ENCODE measurements at regions not wholly inside any gene's neighbourhood (a gene's known extent, or its start where the extent isn't known, plus 50 kb on each side); places are given as distances from the start of the nearest gene placed in this dataset.
"Not testable (repeated sequence)": the region's sequence is repeated elsewhere in the genome, so short reads cannot be mapped to it uniquely, and the experiment has no call there.

DNA sequence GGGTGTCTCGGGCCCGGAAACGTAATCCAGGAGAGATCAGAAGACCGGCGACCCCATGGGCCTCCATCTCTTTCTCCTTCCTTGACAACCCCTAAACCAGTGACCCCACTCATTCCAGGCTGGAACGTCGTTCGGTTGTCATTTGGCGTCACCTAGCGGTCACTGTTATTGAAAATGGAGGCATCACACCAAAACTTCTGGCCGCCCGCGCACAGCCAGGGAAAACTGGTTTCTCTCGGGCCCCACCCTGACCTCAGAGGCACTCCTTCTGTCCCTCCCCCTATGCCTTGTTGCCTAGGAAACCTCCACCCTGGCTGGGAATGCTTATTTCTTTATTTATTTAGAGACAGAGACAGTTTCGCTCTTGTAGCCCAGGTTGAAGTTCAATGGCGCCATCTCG lies 2327.3 kb upstream of the TPTE start:
- not testable (repeated sequence) for H3K36me3 ChIP-seq; ATAC-seq (ENCODE audit: insufficient number of reproducible peaks, low FRiP score, low read depth); H3K4me1 ChIP-seq (ENCODE audit: control insufficient read depth in 1 of 2, low read depth in 2 of 2); H3K4me3 ChIP-seq; H3K9me3 ChIP-seq; DNase-seq (ENCODE audit: low spot score); H3K27ac ChIP-seq; H3K27me3 ChIP-seq (replicated peaks; ENCODE audit: insufficient read depth)

GRCh38 chr21:8197377-8198027 lies 2323.9 kb upstream of the TPTE start:
- not testable (repeated sequence) for H3K4me1 ChIP-seq (ENCODE audit: control insufficient read depth in 1 of 2, low read depth in 2 of 2); DNase-seq (ENCODE audit: low spot score); H3K4me3 ChIP-seq; H3K27ac ChIP-seq; H3K36me3 ChIP-seq; H3K9me3 ChIP-seq; H3K27me3 ChIP-seq (replicated peaks; ENCODE audit: insufficient read depth)
- peak; percentile 55 for ATAC-seq (ENCODE audit: insufficient number of reproducible peaks, low FRiP score, low read depth)

DNA sequence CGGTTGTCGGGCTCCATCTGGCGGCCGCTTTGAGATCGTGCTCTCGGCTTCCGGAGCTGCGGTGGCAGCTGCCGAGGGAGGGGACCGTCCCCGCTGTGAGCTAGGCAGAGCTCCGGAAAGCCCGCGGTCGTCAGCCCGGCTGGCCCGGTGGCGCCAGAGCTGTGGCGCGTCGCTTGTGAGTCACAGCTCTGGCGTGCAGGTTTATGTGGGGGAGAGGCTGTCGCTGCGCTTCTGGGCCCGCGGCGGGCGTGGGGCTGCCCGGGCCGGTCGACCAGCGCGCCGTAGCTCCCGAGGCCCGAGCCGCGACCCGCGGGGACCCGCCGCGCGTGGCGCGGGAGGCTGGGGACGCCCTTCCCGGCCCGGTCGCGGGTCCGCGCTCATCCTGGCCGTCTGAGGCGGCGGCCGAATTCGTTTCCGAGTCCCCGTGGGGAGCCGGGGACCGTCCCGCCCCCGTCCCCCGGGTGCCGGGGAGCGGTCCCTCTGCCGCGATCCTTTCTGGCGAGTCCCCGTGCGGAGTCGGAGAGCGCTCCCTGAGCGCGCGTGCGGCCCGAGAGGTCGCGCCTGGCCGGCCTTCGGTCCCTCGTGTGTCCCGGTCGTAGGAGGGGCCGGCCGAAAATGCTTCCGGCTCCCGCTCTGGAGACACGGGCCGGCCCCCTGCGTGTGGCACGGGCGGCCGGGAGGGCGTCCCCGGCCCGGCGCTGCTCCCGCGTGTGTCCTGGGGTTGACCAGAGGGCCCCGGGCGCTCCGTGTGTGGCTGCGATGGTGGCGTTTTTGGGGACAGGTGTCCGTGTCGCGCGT lies 2316.1 kb upstream of the TPTE start:
- H3K27me3 ChIP-seq (replicated peaks; ENCODE audit: insufficient read depth); H3K27ac ChIP-seq; DNase-seq (ENCODE audit: low spot score); H3K9me3 ChIP-seq; H3K4me1 ChIP-seq (ENCODE audit: control insufficient read depth in 1 of 2, low read depth in 2 of 2); H3K4me3 ChIP-seq; ATAC-seq (ENCODE audit: insufficient number of reproducible peaks, low FRiP score, low read depth); H3K36me3 ChIP-seq: not testable (repeated sequence)

- H3K27me3 ChIP-seq (replicated peaks; ENCODE audit: insufficient read depth); H3K9me3 ChIP-seq; H3K36me3 ChIP-seq; DNase-seq (ENCODE audit: low spot score); H3K27ac ChIP-seq; H3K4me3 ChIP-seq; H3K4me1 ChIP-seq (ENCODE audit: control insufficient read depth in 1 of 2, low read depth in 2 of 2); ATAC-seq (ENCODE audit: insufficient number of reproducible peaks, low FRiP score, low read depth): not testable (repeated sequence)
These were observed 2315.5 kb upstream of the TPTE start for GRCh38 chr21:8205892-8206188.

- not testable (repeated sequence) for H3K27ac ChIP-seq; H3K36me3 ChIP-seq; H3K27me3 ChIP-seq (replicated peaks; ENCODE audit: insufficient read depth); ATAC-seq (ENCODE audit: insufficient number of reproducible peaks, low FRiP score, low read depth); H3K4me1 ChIP-seq (ENCODE audit: control insufficient read depth in 1 of 2, low read depth in 2 of 2); H3K4me3 ChIP-seq; H3K9me3 ChIP-seq
- DNase-seq (ENCODE audit: low spot score), result peak; percentile 45
These were observed 2308.3 kb upstream of the TPTE start for GRCh38 chr21:8212986-8213550.

DNA sequence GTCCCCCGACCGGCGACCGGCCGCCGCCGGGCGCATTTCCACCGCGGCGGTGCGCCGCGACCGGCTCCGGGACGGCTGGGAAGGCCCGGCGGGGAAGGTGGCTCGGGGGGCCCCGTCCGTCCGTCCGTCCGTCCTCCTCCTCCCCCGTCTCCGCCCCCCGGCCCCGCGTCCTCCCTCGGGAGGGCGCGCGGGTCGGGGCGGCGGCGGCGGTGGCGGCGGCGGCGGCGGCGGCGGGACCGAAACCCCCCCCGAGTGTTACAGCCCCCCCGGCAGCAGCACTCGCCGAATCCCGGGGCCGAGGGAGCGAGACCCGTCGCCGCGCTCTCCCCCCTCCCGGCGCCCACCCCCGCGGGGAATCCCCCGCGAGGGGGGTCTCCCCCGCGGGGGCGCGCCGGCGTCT lies 2306.8 kb upstream of the TPTE start:
- not testable (repeated sequence) for H3K36me3 ChIP-seq; H3K4me1 ChIP-seq (ENCODE audit: control insufficient read depth in 1 of 2, low read depth in 2 of 2); H3K4me3 ChIP-seq; H3K9me3 ChIP-seq; ATAC-seq (ENCODE audit: insufficient number of reproducible peaks, low FRiP score, low read depth); H3K27me3 ChIP-seq (replicated peaks; ENCODE audit: insufficient read depth); H3K27ac ChIP-seq; DNase-seq (ENCODE audit: low spot score)

GRCh38 chr21:8229366-8230150 lies 2291.8 kb upstream of the TPTE start:
- not testable (repeated sequence) for H3K4me1 ChIP-seq (ENCODE audit: control insufficient read depth in 1 of 2, low read depth in 2 of 2); H3K36me3 ChIP-seq; H3K4me3 ChIP-seq; ATAC-seq (ENCODE audit: insufficient number of reproducible peaks, low FRiP score, low read depth); H3K27me3 ChIP-seq (replicated peaks; ENCODE audit: insufficient read depth); H3K9me3 ChIP-seq; H3K27ac ChIP-seq; DNase-seq (ENCODE audit: low spot score)

DNA sequence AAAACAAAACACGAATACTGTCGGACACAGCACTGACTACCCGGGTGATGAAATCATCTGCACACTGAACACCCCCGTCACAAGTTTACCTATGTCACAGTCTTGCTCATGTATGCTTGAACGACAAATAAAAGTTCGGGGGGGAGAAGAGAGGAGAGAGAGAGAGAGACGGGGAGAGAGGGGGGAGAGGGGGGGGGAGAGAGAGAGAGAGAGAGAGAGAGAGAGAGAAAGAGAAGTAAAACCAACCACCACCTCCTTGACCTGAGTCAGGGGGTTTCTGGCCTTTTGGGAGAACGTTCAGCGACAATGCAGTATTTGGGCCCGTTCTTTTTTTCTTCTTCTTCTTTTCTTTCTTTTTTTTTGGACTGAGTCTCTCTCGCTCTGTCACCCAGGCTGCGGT lies 2290.1 kb upstream of the TPTE start:
- not testable (repeated sequence) for ATAC-seq (ENCODE audit: insufficient number of reproducible peaks, low FRiP score, low read depth)

GRCh38 chr21:8233000-8233399 lies 2288.4 kb upstream of the TPTE start:
- H3K27ac ChIP-seq; DNase-seq (ENCODE audit: low spot score); H3K9me3 ChIP-seq; H3K4me3 ChIP-seq; ATAC-seq (ENCODE audit: insufficient number of reproducible peaks, low FRiP score, low read depth); H3K36me3 ChIP-seq; H3K27me3 ChIP-seq (replicated peaks; ENCODE audit: insufficient read depth); H3K4me1 ChIP-seq (ENCODE audit: control insufficient read depth in 1 of 2, low read depth in 2 of 2): not testable (repeated sequence)

More for the DNA sequence above, 2290.1 kb upstream of the TPTE start:
- H3K36me3 ChIP-seq; H3K27me3 ChIP-seq (replicated peaks; ENCODE audit: insufficient read depth); H3K4me3 ChIP-seq; H3K27ac ChIP-seq; H3K4me1 ChIP-seq (ENCODE audit: control insufficient read depth in 1 of 2, low read depth in 2 of 2); DNase-seq (ENCODE audit: low spot score); H3K9me3 ChIP-seq: not testable (repeated sequence)

DNA sequence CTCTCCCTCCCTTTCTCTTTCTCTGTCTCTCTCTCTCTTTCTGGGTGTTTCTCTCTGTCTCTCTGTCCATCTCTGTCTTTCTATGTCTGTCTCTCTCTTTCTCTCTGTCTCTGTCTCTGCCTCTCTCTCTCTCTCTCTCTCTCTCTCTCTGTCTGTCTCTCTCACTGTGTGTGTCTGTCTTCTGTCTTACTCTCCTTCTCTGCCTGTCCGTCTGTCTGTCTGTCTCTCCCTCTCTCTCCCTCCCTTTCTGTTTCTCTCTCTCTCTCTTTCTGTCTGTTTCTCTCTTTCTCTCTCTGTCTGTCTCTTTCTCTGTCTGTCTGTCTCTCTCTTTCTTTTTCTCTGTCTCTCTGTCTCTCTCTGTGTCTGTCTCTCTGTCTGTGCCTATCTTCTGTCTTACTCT lies 2287.3 kb upstream of the TPTE start:
- H3K27ac ChIP-seq; H3K36me3 ChIP-seq; H3K4me3 ChIP-seq; H3K4me1 ChIP-seq (ENCODE audit: control insufficient read depth in 1 of 2, low read depth in 2 of 2); H3K9me3 ChIP-seq; ATAC-seq (ENCODE audit: insufficient number of reproducible peaks, low FRiP score, low read depth); DNase-seq (ENCODE audit: low spot score); H3K27me3 ChIP-seq (replicated peaks; ENCODE audit: insufficient read depth): not testable (repeated sequence)

GRCh38 chr21:8244723-8245641 lies 2276.4 kb upstream of the TPTE start:
- not testable (repeated sequence) for H3K4me3 ChIP-seq; DNase-seq (ENCODE audit: low spot score); H3K27ac ChIP-seq; H3K4me1 ChIP-seq (ENCODE audit: control insufficient read depth in 1 of 2, low read depth in 2 of 2); H3K27me3 ChIP-seq (replicated peaks; ENCODE audit: insufficient read depth); H3K9me3 ChIP-seq; H3K36me3 ChIP-seq
- ATAC-seq (ENCODE audit: insufficient number of reproducible peaks, low FRiP score, low read depth), result peak; percentile 90
